Hematopoietic multipotent progenitor cell treated with erythropoietin and hydrocortisone succinate and interleukin-3 and kit ligand, for 4 days (in vitro differentiated cells): ENCODE measurements at regions not wholly inside any gene's neighbourhood (a gene's known extent, or its start where the extent isn't known, plus 50 kb on each side); places are given as distances from the start of the nearest gene placed in this dataset.
"Not testable (repeated sequence)": the region's sequence is repeated elsewhere in the genome, so short reads cannot be mapped to it uniquely, and the experiment has no call there.

Experiments used
- DNase-seq: peaks from one replicate; pipeline ENCODE4 v3.0.0-alpha.2; 2015

GRCh38 chr5:75002271-75002670 lies 50.1 kb downstream of the GCNT4 start:
- DNase-seq: no peak

- DNase-seq: no peak
Observed at GRCh38 chr5:74995926-74996325, 56.4 kb downstream of the GCNT4 start.

- no peak for DNase-seq
Observed at GRCh38 chr5:74994826-74995225, 57.5 kb downstream of the GCNT4 start.

- DNase-seq: no peak
Observed at GRCh38 chr5:74993743-74994142, 58.6 kb downstream of the GCNT4 start.

- no peak for DNase-seq
Observed at GRCh38 chr5:74992791-74993190, 59.6 kb downstream of the GCNT4 start.

- no peak for DNase-seq
Observed at GRCh38 chr5:74991522-74991921, 60.8 kb downstream of the GCNT4 start.

- no peak for DNase-seq
Observed at GRCh38 chr5:74990194-74990593, 62.2 kb downstream of the GCNT4 start.

- DNase-seq: no peak
Observed at GRCh38 chr5:74988273-74988983, 63.9 kb downstream of the GCNT4 start.

GRCh38 chr5:74978345-74978744 lies 74.0 kb downstream of the GCNT4 start:
- DNase-seq: peak; percentile 61

GRCh38 chr5:74977471-74977870 lies 74.9 kb downstream of the GCNT4 start:
- peak; percentile 74 for DNase-seq

- peak; percentile 54 for DNase-seq
Observed at GRCh38 chr5:74976651-74977050, 75.7 kb downstream of the GCNT4 start.

- no peak for DNase-seq
Observed at GRCh38 chr5:74975582-74975981, 76.8 kb downstream of the GCNT4 start.

- DNase-seq: peak; percentile 11
Observed at GRCh38 chr5:74974451-74975091, 77.8 kb downstream of the GCNT4 start.

- DNase-seq: no peak
Observed at GRCh38 chr5:74973694-74974093, 78.7 kb downstream of the GCNT4 start.

GRCh38 chr5:74971947-74972460 lies 80.4 kb downstream of the GCNT4 start:
- no peak for DNase-seq

- DNase-seq: not testable (repeated sequence)
Observed at GRCh38 chr5:74970891-74971290, 81.5 kb downstream of the GCNT4 start.

- DNase-seq: no peak
Observed at GRCh38 chr5:74969726-74970125, 82.6 kb downstream of the GCNT4 start.

GRCh38 chr5:74966141-74967026 lies 86.0 kb downstream of the GCNT4 start:
- DNase-seq: no peak

GRCh38 chr5:74963407-74963806 lies 89.0 kb downstream of the GCNT4 start:
- DNase-seq: no peak

- no peak for DNase-seq
Observed at GRCh38 chr5:74957906-74958305, 91.7 kb upstream of the FAM169A start.

- no peak for DNase-seq
Observed at GRCh38 chr5:74957029-74957784, 91.0 kb upstream of the FAM169A start.

- no peak for DNase-seq
Observed at GRCh38 chr5:74956278-74956677, 90.1 kb upstream of the FAM169A start.

GRCh38 chr5:74954919-74955318 lies 88.7 kb upstream of the FAM169A start:
- no peak for DNase-seq
